GM21390 (cell line): ENCODE measurements at regions not wholly inside any gene's neighbourhood (a gene's known extent, or its start where the extent isn't known, plus 50 kb on each side); places are given as distances from the start of the nearest gene placed in this dataset.
"Not testable (repeated sequence)": the region's sequence is repeated elsewhere in the genome, so short reads cannot be mapped to it uniquely, and the experiment has no call there.

Experiments used
- ATAC-seq: cut with Tn5 transposase; IDR thresholded peaks from one replicate; pipeline ENCODE4 v1.9.1; 2021; ENCODE audit not compliant: unreplicated experiment

DNA sequence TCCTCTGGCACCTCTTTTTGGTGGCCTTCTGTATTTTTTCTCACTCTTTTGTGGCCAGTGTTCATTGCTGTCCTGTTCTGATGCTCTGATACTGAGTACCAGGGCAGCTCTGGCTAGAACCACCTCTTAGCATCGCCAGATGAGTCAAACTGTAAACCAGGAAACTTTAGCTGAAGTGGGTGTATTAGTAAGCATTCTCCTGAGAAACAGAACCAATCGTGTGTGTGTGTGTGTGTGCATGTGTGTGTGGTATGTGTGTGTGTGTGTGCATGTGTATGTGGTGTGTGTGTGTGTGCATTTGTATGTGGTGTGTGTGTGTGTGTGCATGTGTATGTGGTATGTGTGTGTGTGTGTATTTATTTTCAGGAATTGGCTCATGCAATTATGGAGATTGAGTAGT, 166.3 kb upstream of the SKOR2 start:
- no peak for ATAC-seq

DNA sequence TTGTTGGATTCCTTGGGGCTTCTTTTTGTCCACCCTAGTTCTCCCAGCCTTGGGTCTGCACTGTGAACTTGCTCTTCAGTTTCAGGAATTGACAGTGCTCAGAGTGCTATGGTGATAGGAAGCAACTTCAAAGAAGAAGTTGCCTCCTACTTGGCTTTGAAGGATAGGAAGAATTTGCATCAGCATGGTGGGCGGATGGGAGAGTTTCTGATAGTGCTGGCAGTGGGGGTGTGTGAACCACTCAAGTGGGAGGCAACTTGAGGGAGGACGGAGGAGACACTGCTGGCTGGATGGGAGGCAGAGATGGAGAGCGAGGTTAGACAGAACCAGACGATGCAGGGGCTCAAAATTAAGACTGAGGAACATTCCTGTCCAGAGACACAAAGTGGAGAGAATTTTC, 164.4 kb upstream of the SKOR2 start:
- no peak for ATAC-seq

DNA sequence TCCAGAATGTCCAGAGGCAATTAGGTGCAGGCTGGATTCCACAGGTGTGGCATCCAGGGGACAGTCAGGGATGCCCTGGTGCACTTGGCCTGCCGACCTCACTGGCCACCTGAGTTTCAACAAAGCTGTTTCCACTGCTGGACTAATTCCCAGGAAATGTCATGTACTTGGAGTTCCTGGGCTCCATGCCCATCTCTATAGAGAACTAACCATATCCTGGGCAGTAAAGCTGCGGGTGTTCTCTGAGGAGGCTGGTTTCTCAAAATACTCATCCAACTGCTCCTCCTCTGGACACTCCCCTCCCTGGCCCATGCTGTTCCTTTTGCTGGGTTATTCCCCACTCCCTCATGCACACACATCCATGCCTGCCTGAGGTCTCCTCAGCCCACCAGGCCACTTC, 161.9 kb upstream of the SKOR2 start:
- no peak for ATAC-seq

DNA sequence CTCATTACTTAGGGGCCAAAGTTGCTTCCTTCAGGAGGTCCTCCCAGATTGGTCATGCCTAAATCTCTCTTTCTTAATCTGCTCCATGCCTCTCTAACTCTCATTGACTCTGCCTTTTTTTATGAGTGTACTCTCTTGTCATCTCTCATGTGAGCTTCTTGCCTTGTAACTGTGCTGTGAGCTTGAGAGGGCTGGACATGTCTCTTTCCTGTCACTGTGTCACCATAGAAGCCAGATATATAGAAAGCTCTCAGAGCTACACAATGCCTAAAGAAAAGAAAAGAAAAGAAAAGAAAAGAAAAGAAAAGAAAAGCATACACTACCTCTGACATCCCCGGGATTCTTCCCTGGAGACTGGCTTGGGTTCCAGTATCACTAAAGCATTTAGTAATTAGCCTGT, 161.5 kb upstream of the SKOR2 start:
- no peak for ATAC-seq

DNA sequence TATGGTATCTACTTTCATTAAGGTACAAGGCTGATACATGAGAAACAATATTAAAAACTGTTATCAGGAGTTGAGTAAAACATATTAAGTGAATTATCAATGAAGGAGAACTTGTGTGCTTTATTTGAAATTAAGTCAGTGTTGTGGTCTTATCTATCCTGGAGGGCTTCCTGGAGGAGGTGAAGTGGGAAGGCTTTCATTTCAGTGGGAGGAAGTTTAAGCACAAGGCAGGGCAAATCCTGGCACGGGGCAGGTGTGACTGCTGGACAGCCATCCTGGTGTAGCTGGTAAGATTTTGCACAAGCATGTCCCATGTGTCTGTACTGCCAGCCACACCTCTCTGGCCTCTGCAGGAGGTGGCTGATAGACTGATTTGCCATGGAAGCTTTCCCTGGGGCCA, 159.7 kb upstream of the SKOR2 start:
- ATAC-seq, result no peak

DNA sequence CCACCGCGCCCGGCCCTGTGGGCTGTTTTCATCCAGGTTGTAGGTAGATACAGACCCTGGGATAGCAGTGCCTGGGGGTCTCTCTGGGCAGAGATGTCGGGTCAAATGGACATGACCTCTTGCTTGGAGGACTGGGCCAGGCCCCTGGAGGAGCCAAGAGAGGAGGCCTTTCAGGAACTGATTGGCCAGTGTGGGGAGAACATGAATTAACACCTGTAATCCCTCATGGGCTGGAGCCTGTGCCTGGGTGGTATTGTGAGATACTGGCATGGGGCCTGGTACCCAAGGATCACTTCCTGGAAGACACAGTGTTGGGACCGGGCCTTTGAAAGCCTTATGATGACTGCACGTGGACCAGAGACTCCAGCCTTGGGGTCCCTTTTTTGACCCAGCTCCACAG, 158.7 kb upstream of the SKOR2 start:
- no peak for ATAC-seq

DNA sequence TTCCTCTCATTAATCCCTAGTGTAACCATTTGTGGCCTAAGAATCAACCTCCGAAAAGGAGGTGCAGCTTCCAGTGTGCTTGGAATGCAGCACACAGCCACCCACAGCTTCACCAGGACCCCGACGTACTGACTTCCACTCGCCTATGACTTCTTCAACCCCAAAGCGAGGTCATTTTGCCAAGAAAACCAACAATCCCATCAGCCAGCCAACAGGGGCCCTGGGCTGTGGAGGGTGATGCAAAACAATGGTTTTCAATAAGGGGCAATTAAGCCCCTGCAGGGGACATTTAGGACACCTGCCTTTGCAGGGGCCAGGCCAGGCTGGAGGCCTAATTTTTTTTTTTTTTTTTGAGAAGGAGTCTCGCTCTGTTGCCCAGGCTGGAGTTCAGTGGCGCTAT, 158.1 kb upstream of the SKOR2 start:
- ATAC-seq, result no peak

DNA sequence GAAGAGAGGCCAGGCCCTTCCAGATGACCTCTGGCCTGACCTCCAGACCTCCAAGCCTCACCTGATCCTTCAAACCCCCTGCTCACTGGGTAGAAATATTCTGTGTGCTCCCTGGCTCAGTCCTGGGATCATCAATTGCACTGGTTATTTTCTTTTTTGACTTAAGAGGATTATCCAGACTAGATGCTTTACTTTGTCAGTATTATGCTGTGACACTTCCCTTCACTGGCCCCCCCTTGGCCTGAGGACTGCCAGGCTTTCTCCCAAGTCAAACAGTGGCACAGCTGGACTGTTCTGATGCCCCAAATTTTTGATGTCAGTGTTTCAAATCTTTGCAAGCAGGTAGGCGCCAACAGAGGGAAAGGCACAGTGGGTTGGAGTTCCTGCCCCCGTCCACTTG, 156.3 kb upstream of the SKOR2 start:
- ATAC-seq, result no peak

DNA sequence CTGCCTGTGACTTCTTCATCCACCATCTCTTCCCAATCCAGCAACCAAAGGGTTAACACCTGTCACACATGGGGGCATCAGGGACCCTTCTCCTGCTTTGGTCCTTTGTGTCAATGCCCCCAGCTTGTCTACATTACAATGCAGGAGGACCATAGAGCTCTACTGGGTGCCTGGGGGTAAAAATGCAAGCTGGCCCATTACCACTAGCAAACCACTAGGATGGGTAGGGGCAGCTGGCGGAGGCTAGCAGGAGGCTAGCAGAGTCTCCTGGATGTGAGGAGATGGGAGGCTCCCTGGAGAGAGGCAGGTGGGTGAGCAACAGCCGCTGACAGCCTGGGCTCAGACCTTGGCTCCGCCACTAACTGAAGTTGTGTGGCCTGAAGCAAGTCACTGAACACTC, 153.4 kb upstream of the SKOR2 start:
- ATAC-seq, result no peak

DNA sequence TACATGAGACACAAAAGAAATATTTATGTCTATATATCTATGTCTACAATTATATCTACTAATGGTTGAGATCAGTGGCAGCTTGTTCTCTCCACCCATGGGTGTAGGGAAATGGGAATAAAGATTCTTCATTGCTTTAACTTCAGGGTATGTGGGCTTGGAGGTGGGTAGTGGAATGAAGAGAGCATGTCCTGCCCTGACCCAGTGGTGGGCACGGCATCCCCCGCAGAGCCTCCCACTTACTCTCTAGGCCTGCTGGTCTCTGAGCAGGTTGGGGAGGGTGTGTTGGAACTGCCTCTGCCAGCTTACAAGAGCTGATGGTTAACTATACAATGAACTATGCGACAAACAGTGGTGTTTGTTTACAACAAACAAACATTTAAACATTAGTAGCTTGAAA, 152.5 kb upstream of the SKOR2 start:
- no peak for ATAC-seq

DNA sequence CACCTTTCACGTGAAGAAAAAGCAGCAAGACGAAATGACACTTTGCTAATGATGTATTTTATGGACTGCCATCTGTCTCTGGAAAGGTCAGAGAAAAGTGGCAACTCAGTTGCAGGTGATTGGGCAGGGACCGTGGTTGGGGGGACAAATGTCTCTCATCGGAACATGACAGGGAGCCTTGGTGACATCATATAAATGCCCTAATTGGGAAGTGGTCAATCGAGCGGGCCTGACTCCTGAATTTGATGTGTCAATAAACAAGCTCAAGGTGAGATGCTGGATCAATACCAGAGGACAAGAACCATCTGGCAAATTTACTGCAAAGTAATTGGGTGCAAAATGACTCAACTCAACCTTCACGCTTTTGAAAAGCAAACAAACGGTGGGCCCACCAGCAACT, 151.9 kb upstream of the SKOR2 start:
- no peak for ATAC-seq

DNA sequence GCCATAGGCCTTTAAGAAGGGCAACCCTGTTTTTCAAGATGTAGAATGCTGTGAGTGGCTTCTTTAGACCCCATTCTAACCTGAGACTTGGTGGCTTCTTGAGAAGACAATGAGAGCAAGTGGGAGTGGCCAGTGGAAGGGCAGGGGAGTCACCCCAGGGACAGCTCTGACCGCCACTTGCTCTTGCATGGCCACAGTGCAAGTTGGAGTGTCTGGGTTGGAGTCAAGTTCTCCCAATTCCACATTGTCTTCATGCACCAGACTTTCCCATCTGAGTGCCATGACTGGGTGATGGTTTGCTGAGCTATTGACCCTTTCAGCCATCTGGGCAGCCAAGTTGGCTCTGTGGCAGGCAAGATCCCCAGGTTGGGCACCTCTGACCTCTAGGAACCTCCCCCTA, 148.0 kb upstream of the SKOR2 start:
- no peak for ATAC-seq

DNA sequence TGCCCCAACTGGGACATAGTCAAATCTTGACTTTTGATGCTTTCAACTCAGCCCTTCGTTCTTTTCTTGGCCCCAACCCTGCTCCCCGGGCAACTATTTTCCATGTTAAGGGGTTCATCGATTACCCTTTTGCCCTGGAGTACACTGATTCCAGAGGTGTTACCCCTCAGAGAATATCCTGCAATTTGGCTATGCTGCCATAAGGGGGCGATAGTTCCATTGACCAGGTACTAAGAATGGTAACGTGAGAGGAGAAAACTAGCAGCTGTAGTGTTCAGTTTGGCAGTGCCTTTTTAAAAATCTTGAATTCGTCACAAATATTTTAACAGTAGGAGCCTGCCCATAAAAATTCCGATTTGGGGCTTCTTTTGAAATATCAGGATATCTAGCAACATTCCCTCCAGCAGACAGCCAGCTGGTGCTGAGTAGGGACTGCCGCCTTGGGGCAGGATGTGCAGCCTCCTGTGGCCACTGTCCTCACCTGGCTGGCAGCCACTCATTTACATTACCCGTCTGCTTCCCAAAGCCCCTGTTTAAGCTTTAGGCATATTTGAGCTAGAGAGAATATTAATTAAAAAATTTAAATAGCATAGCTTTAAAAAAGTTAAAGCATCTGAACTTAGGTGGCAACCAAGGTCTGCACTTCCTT, 146.3 kb upstream of the SKOR2 start:
- ATAC-seq, result no peak

DNA sequence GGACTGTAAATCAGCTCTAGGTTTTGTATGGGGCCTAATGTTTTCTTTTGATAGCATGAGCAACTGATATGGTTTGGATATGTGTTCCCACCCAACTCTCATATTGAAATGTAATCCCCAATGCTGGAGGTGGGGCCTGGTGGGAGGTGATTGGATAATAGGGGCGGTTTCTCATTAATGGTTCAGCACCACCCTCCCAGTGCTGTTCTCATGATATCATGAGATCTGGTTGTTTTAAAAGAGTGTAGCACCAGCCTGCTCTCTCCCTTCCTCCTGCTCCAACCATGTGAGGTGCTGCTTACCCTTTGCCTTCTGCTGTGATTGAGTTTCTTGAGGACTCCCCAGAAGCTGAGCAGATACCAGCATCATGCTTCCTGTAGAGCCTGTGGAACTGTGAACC, 140.2 kb upstream of the SKOR2 start:
- ATAC-seq, result no peak

DNA sequence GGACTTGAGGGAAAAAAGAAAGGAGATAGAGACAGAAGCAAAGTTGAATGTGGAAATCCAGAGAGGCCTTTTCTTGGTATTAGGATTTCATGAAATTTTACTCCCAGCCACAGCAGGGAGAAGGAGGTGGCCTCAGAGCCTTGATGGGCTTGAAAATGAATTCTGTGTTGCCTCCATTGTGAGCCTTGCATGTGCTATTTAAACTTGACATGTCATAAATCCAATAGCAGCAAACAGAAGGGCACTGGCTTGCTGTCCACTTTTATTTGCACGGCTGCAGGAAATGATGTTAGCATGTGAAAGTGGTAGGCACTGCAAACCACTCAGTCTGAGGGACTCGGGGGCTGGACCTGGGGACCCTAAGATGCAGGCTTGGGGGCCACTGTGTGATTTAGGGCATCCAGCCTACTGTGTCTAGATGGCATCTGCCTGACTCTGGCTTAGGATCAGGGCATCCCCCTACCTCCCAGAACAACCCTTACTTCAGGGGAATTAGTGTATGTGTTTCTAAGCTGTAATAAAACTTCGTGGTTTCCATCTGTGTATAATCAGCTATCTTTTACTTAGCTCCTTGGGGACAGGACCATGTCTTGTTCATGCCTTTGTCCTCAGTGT, 139.1 kb upstream of the SKOR2 start:
- ATAC-seq, result no peak

DNA sequence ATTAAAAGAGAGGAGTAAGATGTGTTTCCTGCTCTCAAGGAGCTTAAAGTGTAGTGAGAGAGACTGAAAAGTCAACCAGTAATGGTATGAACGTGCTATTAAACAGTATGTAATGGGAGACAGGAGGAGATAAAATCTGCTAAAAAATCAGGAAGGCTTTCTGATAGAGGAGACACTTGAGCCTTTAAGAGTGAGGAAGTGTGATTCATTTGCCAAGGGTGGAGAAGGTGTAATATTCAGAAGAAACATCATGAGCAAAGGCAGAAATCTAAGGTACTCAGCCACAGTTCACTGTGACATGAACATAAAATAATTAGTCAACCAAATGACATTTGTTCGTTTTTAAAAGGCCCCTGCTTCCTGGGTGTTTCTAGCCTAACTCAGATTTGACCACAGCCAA, 137.8 kb upstream of the SKOR2 start:
- ATAC-seq, result no peak

DNA sequence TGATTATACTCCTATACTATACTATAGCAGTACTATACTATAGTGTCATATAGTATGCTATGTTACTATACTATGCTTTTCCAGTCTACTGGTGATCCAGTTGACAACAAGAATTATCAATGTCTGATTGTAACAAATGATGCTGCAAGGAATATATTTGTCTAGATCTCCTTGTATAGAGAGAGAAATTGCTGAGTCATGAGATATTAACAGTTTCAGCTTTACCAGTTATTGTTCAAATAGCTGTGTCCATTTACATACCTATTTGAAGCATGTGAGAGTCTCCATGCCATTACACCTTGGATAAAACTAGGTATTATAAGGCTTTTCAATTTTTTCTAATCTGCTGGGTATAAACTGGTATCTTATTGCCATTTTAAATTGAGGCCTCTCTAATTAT, 136.4 kb upstream of the SKOR2 start:
- ATAC-seq, result no peak

DNA sequence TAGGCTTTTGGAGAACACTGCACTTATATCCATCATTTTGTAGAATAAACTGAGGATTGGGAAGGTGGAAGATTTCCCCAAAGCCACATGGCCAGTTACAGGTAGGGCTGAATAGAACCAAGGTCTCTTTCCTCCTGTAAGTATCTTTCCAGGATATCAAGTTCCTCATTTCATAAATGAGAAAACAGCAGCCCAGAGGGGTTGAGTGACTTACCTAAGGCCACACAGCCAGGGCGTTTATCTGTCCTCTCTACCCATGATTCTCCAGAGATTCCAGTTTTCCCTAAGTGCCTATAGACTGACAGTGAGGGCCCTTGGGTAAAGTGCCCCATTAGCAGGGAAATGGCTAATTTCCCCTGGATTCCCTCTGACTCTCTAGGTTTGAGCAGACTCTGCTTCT, 132.3 kb upstream of the SKOR2 start:
- ATAC-seq, result no peak

DNA sequence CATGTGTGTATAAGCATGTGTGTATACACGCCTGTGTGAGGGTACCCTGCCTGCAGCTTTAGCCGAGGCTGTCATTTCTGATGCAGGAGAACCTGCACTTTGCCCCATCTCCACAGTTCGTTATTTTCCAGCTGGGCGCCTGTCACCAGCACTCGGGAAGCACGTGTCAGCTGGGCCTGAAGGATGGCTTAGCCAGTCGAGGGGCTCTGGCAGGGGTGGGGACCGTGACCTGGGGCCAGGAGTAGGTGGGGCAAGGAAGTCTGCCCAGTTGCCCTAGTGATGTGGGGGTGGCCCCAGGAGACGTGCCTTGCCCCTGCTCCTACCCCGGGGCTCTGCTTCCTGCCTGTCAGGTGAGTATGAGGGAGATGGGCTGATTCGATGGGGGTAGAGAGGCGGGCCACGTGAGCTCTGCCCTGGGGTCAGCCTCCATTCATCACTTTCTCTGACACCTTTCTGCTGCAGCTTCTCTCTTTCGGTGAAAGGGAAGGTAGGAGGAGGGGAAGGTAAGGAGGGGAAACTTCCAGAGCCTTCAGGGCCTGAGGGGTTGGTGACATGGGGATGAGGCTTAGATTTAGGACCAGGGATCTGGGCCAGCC, 130.6 kb upstream of the SKOR2 start:
- ATAC-seq, result no peak

DNA sequence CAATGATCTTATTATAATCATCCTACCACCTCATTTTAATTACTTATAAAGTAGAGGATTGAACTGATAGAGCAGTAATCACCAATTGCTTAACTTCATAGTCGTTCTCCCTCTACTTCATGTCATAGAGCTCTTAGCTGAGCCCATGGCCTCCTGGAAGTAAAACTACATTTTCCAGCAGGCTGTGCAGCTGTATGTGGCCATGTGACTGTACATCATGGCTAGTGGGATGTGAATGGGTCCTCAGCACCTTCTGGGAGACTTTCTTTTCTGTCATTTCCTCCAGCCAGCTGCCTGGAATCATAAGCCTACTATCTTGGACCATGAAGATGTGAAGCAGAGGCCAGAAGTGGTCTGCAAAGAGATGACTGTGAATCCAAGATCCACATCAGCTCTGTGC, 128.7 kb upstream of the SKOR2 start:
- no peak for ATAC-seq

DNA sequence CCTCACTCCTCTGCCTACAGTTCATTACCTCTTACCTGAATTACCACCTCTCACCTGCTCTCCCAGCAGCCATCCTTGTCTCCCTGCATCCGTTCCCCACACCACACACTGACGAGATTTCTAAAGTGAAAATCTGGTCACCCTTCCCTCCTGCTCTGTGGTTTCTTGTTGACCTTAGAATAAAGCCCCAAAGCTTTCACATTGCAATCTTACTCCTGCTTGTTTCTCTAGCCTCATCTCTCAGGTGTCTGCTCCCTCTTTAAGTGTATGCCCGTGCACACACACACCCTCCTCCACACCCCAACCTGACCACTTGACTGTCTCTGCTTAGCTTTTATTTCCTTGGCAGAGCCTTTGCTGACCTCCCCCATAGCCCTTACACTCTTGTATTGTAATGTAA, 122.0 kb upstream of the SKOR2 start:
- ATAC-seq, result no peak

DNA sequence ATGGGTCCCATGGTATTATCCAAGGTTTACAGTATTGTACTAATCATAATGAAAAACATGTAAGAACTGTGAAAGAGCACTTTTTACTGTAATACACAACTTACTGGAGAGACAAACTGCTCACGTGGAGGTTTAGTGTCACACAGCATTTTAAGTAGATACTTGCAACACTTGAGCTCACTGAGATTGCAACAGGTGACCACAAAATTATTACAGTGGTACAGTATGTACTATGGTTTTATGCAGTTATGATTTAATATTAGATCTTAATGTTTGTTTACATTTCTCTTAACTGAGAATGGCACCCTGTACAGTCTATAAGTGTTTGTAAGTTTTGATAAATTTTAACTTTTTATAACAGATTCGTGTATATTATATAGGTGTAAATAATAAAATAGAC, 118.6 kb upstream of the SKOR2 start:
- ATAC-seq, result no peak

DNA sequence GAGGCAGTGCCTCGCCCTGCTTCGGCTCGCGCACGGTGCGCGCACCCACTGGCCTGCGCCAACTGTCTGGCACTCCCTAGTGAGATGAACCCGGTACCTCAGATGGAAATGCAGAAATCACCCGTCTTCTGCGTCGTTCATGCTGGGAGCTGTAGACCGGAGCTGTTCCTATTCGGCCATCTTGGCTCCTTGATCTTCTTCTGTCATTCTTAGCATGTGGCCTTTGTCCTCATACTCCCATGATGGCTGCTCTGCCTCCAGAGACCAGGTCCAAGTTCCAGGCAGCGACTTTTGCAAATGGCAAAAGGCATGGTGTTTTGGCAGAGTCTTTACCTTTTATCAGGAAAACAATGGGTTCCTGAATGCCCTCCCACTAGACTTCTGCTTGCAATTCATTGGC, 102.6 kb upstream of the SKOR2 start:
- not testable (repeated sequence) for ATAC-seq
